Mesendoderm (in vitro differentiated cells): ENCODE measurements at regions not wholly inside any gene's neighbourhood (a gene's known extent, or its start where the extent isn't known, plus 50 kb on each side); places are given as distances from the start of the nearest gene placed in this dataset.

Source experiments
- DNase-seq: peaks from one replicate; pipeline ENCODE4 v3.0.0; 2013
- H2AK5ac ChIP-seq: 2 replicates; pipeline ENCODE4 v1.6.1; 2013; ENCODE audit warnings: low read length, inconsistent platforms
- H2BK120ac ChIP-seq: 2 replicates; pipeline ENCODE4 v1.6.1; 2013; ENCODE audit warnings: low read depth, mild to moderate bottlenecking, low read length, moderate library complexity, mixed read lengths
- H2BK15ac ChIP-seq: replicated peaks from 2 replicates; pipeline ENCODE4 v1.6.1; 2013; ENCODE audit warnings: low read depth, mild to moderate bottlenecking, moderate library complexity
- H2BK5ac ChIP-seq: 2 replicates; pipeline ENCODE4 v1.6.1; 2013; ENCODE audit warnings: low read length, inconsistent platforms
- H3K18ac ChIP-seq: 2 replicates; pipeline ENCODE4 v1.6.1; 2013; ENCODE audit warnings: mild to moderate bottlenecking, low read length, mixed read lengths
- H3K23ac ChIP-seq: one replicate; pipeline ENCODE4 v1.6.1; 2013; ENCODE audit warnings: low read length
- H3K27ac ChIP-seq: 2 replicates; pipeline ENCODE4 v1.5.1; 2013; ENCODE audit warnings: low read depth, mild to moderate bottlenecking, inconsistent platforms, low read length, moderate library complexity
- H3K27me3 ChIP-seq: 2 replicates; pipeline ENCODE4 v1.6.1; 2013; ENCODE audit warnings: low read length, control low read depth, mild to moderate bottlenecking, inconsistent platforms; ENCODE audit not compliant: insufficient read depth, poor library complexity
- H3K36me3 ChIP-seq: 2 replicates; pipeline ENCODE4 v1.6.1; 2013; ENCODE audit warnings: low read length, inconsistent platforms; ENCODE audit not compliant: control insufficient read depth, insufficient read depth
- H3K4ac ChIP-seq: one replicate; pipeline ENCODE4 v1.6.1; 2013; ENCODE audit warnings: low read depth, mild to moderate bottlenecking, low read length, moderate library complexity
- H3K4me1 ChIP-seq: 2 replicates; pipeline ENCODE4 v1.6.1; 2013; ENCODE audit warnings: low read depth, low read length, inconsistent platforms; ENCODE audit not compliant: control insufficient read depth
- H3K4me2 ChIP-seq: 2 replicates; pipeline ENCODE4 v1.6.1; 2013; ENCODE audit warnings: low read length
- H3K4me3 ChIP-seq: 2 replicates; pipeline ENCODE4 v1.5.1; 2013; ENCODE audit warnings: mild to moderate bottlenecking, low read length
- H3K56ac ChIP-seq: one replicate; pipeline ENCODE4 v1.6.1; 2013; ENCODE audit warnings: low read length
- H3K79me1 ChIP-seq: 2 replicates; pipeline ENCODE4 v1.6.1; 2013; ENCODE audit warnings: low read length, inconsistent platforms
- H3K79me2 ChIP-seq: 2 replicates; pipeline ENCODE4 v1.6.1; 2013; ENCODE audit warnings: mild to moderate bottlenecking, low read length; ENCODE audit not compliant: control insufficient read depth, insufficient read depth
- H3K9ac ChIP-seq: 2 replicates; pipeline ENCODE4 v1.6.1; 2013; ENCODE audit warnings: low read length, inconsistent platforms
- H4K5ac ChIP-seq: one replicate; pipeline ENCODE4 v1.6.1; 2013; ENCODE audit warnings: low read length
- H4K8ac ChIP-seq: one replicate; pipeline ENCODE4 v1.6.1; 2013; ENCODE audit warnings: low read depth, mild to moderate bottlenecking, control low read depth, low read length, moderate library complexity
- WGBS: extraction: QIAGEN DNeasy Blood & Tissue Kit; methylation state at CpG from one replicate; pipeline ENCODE4 v1.1.7; 2013; ENCODE audit warnings: low lambda C conversion rate, missing lambda C conversion rate; ENCODE audit not compliant: insufficient coverage; ENCODE audit errors: extremely low coverage; 5-methylcytosine and 5-hydroxymethylcytosine counted together

DNA sequence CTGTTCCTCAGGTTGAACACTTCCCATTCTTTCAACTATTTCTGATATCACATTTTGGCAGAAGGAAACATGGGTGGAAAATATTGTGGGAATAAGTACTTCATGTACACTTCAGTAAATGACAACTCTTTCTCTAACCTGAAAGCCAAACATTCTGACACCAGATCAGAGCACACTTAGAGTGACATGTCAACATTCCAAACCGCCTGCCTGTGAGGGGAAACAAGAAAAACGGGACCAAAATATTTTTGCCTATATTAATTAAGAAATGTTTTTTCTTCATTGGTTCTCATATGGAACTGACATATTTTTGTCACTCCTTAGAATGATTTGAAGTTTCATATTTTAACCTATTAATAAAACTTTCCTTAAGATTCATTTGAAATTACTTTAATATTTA lies 483.1 kb downstream of the MAFB start:
- WGBS, result no CpG with 5 or more reads among the region's 2 CpGs
- H2BK5ac ChIP-seq, result no peak overlapping the region
- H3K23ac ChIP-seq, result no peak overlapping the region
- no peaks in the 10 kb centered on the region for H3K79me2 ChIP-seq
- H3K4me1 ChIP-seq, result no peaks in the 10 kb centered on the region
- no peak overlapping the region for H4K8ac ChIP-seq
- no peak overlapping the region for H3K4me2 ChIP-seq
- no peaks in the 10 kb centered on the region for H3K36me3 ChIP-seq
- H3K4ac ChIP-seq, result no peak overlapping the region
- H3K18ac ChIP-seq, result no peak overlapping the region
- H3K9ac ChIP-seq, result no peak overlapping the region
- H3K56ac ChIP-seq, result no peak overlapping the region
- no peak overlapping the region for H2BK120ac ChIP-seq
- DNase-seq, result no peak
- no peaks in the 10 kb centered on the region for H3K79me1 ChIP-seq
- H3K27ac ChIP-seq, result no peak overlapping the region
- H4K5ac ChIP-seq, result no peak overlapping the region
- H3K4me3 ChIP-seq, result no peak overlapping the region
- H2AK5ac ChIP-seq, result no peak overlapping the region
- H2BK15ac ChIP-seq, result no peak overlapping the region
- H3K27me3 ChIP-seq, result no peaks in the 10 kb centered on the region

DNA sequence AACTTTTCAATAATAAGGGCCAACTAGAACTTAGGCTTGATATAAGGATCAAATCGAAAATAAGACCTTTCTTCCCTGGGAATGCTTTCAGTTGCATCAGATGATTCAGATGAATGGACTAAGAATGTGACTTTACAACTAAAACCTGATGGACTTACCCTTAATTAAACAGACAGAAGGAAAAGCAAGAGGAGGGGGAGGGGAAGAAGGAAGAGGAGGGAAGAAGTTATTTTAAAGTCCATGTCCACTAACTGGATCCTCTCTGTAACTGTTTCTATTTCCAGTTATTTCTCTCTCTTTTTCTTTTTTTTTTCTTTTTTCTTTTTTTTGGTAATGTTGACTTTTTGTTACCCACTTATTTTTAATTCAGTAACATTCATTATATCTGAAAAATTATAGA lies 486.0 kb downstream of the MAFB start:
- H3K18ac ChIP-seq, result no peak overlapping the region
- no peaks in the 10 kb centered on the region for H3K4me1 ChIP-seq
- H3K4me3 ChIP-seq, result no peak overlapping the region
- no peak overlapping the region for H2BK15ac ChIP-seq
- no peak overlapping the region for H2AK5ac ChIP-seq
- WGBS, result no CpG with 5 or more reads among the region's 1 CpG
- H3K23ac ChIP-seq, result no peak overlapping the region
- no peaks in the 10 kb centered on the region for H3K36me3 ChIP-seq
- H3K27ac ChIP-seq, result no peak overlapping the region
- H4K8ac ChIP-seq, result no peak overlapping the region
- H4K5ac ChIP-seq, result no peak overlapping the region
- H2BK5ac ChIP-seq, result no peak overlapping the region
- DNase-seq, result no peak
- H3K56ac ChIP-seq, result no peak overlapping the region
- H2BK120ac ChIP-seq, result no peak overlapping the region
- H3K27me3 ChIP-seq, result no peaks in the 10 kb centered on the region
- H3K79me2 ChIP-seq, result no peaks in the 10 kb centered on the region
- no peak overlapping the region for H3K9ac ChIP-seq
- H3K4ac ChIP-seq, result no peak overlapping the region
- H3K4me2 ChIP-seq, result no peak overlapping the region
- no peaks in the 10 kb centered on the region for H3K79me1 ChIP-seq

DNA sequence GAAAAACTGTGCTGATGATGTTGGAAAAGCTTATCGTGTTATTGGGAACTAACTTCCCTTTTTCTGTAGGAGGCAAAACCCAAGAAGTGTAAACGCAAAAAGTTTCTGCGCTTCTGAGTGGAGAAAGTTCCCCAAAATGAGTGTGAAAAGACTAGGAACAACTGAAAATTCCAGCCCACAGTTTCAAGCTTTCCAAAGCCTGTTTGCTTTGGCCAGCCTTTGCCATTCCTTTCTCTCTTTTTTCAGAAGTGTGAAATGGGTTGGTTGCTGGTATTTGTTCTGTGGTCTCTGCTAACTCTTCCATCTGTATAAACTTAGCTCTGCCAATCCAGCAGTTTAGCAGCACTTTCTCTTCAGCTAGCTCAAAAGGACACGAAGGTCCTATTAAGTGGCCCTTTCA lies 491.3 kb downstream of the MAFB start:
- Histone ChIP-seq H3K9ac (no peak overlapping the region), H3K4ac (peak overlapping the region; percentile 36), H4K8ac (no peak overlapping the region), H3K4me1 (no peaks in the 10 kb centered on the region), H3K23ac (no peak overlapping the region), H3K27me3 (no peaks in the 10 kb centered on the region), H3K4me2 (no peak overlapping the region), H2BK120ac (no peak overlapping the region), H3K56ac (no peak overlapping the region), H2AK5ac (no peak overlapping the region), H3K79me1 (no peaks in the 10 kb centered on the region), H3K79me2 (no peaks in the 10 kb centered on the region), H3K4me3 (no peak overlapping the region), H3K36me3 (no peaks in the 10 kb centered on the region), H2BK15ac (no peak overlapping the region), H4K5ac (no peak overlapping the region), H3K18ac (peak overlapping the region; percentile 51), H2BK5ac (no peak overlapping the region), H3K27ac (no peak overlapping the region)
- peak; percentile 26 for DNase-seq
- no CpG with 5 or more reads among the region's 4 CpGs for WGBS

DNA sequence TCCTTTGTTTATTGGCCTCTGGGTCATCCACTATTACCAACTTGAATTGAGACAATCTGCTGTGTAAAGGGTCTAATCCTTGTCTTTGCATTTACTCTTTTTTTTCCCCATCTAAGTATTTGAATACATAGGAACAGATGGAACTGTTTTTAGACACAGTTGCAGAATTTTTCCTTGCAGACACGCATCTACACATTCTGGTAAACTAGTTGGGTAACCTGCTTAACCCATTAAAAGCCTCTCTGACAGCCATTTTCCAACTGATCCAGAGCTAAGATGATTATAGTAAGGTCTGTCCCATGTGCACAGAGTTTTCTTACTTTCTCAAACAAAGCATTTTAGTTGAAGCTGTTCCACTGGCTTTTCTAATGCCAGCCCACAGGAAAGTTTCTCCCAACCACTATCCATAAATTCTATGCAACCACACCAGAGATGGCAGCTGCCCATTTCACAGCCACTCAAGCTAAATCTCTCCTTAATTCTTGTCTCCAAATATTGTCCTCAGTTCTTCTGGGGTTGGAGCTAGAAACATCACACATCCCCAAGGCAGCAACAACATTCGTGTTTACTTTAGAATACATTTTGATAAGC lies 492.1 kb downstream of the MAFB start:
- H3K18ac ChIP-seq, result no peak overlapping the region
- DNase-seq, result no peak
- no peak overlapping the region for H3K4ac ChIP-seq
- no peak overlapping the region for H3K4me2 ChIP-seq
- no CpG with 5 or more reads among the region's 2 CpGs for WGBS
- H2BK5ac ChIP-seq, result no peak overlapping the region
- no peaks in the 10 kb centered on the region for H3K4me1 ChIP-seq
- no peak overlapping the region for H3K4me3 ChIP-seq
- H4K8ac ChIP-seq, result no peak overlapping the region
- no peaks in the 10 kb centered on the region for H3K36me3 ChIP-seq
- H3K56ac ChIP-seq, result no peak overlapping the region
- H2BK120ac ChIP-seq, result no peak overlapping the region
- no peak overlapping the region for H4K5ac ChIP-seq
- no peak overlapping the region for H2AK5ac ChIP-seq
- no peaks in the 10 kb centered on the region for H3K27me3 ChIP-seq
- no peak overlapping the region for H3K23ac ChIP-seq
- no peaks in the 10 kb centered on the region for H3K79me1 ChIP-seq
- no peak overlapping the region for H3K27ac ChIP-seq
- H2BK15ac ChIP-seq, result no peak overlapping the region
- H3K9ac ChIP-seq, result no peak overlapping the region
- no peaks in the 10 kb centered on the region for H3K79me2 ChIP-seq

- no peak overlapping the region for H3K56ac ChIP-seq
- no peak overlapping the region for H3K9ac ChIP-seq
- no peak overlapping the region for H3K18ac ChIP-seq
- WGBS, result no CpG with 5 or more reads among the region's 6 CpGs
- H3K23ac ChIP-seq, result no peak overlapping the region
- no peak overlapping the region for H3K4me3 ChIP-seq
- H3K4me1 ChIP-seq, result no peaks in the 10 kb centered on the region
- no peaks in the 10 kb centered on the region for H3K36me3 ChIP-seq
- H3K4me2 ChIP-seq, result no peak overlapping the region
- H3K27me3 ChIP-seq, result no peaks in the 10 kb centered on the region
- H2BK120ac ChIP-seq, result no peak overlapping the region
- no peak overlapping the region for H2AK5ac ChIP-seq
- no peak overlapping the region for H4K8ac ChIP-seq
- no peak overlapping the region for H4K5ac ChIP-seq
- H2BK15ac ChIP-seq, result no peak overlapping the region
- no peaks in the 10 kb centered on the region for H3K79me2 ChIP-seq
- H3K27ac ChIP-seq, result no peak overlapping the region
- H3K79me1 ChIP-seq, result no peaks in the 10 kb centered on the region
- no peak for DNase-seq
- H2BK5ac ChIP-seq, result no peak overlapping the region
- no peak overlapping the region for H3K4ac ChIP-seq
These were observed 493.3 kb downstream of the MAFB start for GRCh38 chr20:40195742-40196141.

GRCh38 chr20:40192529-40192928 lies 496.5 kb downstream of the MAFB start:
- no peak for DNase-seq
- Histone ChIP-seq H3K9ac (no peak overlapping the region), H3K18ac (no peak overlapping the region), H4K5ac (no peak overlapping the region), H3K56ac (no peak overlapping the region), H3K4me3 (no peak overlapping the region), H3K79me1 (no peaks in the 10 kb centered on the region), H3K27ac (no peak overlapping the region), H2AK5ac (no peak overlapping the region), H4K8ac (no peak overlapping the region), H2BK120ac (no peak overlapping the region), H3K27me3 (no peaks in the 10 kb centered on the region), H3K36me3 (no peaks in the 10 kb centered on the region), H2BK5ac (no peak overlapping the region), H3K23ac (no peak overlapping the region), H2BK15ac (no peak overlapping the region), H3K79me2 (no peaks in the 10 kb centered on the region), H3K4me1 (no peaks in the 10 kb centered on the region), H3K4ac (no peak overlapping the region), H3K4me2 (no peak overlapping the region)
